ENCODE measurements at regions not wholly inside any gene's neighbourhood (a gene's known extent, or its start where the extent isn't known, plus 50 kb on each side); places are given as distances from the start of the nearest gene placed in this dataset.
A peak's percentile ranks its signal among the peaks of the same experiment; 100 is the strongest.

- no peak overlapping the region for H3K56ac ChIP-seq (ENCODE audit: low read length)
- H3K9ac ChIP-seq (ENCODE audit: low read length), result no peak overlapping the region
- no peak overlapping the region for H4K5ac ChIP-seq (ENCODE audit: low read length)
- H3K27ac ChIP-seq (ENCODE audit: low read depth, low read length), result no peak overlapping the region
- H3K27me3 ChIP-seq (ENCODE audit: insufficient read depth, low read length, poor library complexity), result no peaks in the 10 kb centered on the region
- no peak overlapping the region for H2BK120ac ChIP-seq (ENCODE audit: low read depth, low read length)
- WGBS (ENCODE audit: extremely low coverage, insufficient coverage, low lambda C conversion rate), result no CpG with 5 or more reads among the region's 1 CpG
- no peak overlapping the region for H3K18ac ChIP-seq (ENCODE audit: low read length)
- H2BK5ac ChIP-seq (ENCODE audit: low read length), result no peak overlapping the region
- H3K4ac ChIP-seq (ENCODE audit: low read depth, low read length), result no peak overlapping the region
- H3K4me1 ChIP-seq (ENCODE audit: control insufficient read depth, low read depth, low read length), result no peaks in the 10 kb centered on the region
- no peaks in the 10 kb centered on the region for H3K79me1 ChIP-seq (ENCODE audit: low read length)
- no peaks in the 10 kb centered on the region for H3K79me2 ChIP-seq (ENCODE audit: control insufficient read depth, insufficient read depth, low read length)
- no peak overlapping the region for H2BK15ac ChIP-seq (replicated peaks; ENCODE audit: low read depth)
- H2AK5ac ChIP-seq (ENCODE audit: low read length), result no peak overlapping the region
- no peak overlapping the region for H3K23ac ChIP-seq (ENCODE audit: low read length)
- H4K8ac ChIP-seq (ENCODE audit: low read depth, low read length), result no peak overlapping the region
- no peak overlapping the region for H3K4me2 ChIP-seq (ENCODE audit: low read length)
- no peak for DNase-seq
- no peaks in the 10 kb centered on the region for H3K36me3 ChIP-seq (ENCODE audit: control insufficient read depth, insufficient read depth, low read length)
- H3K4me3 ChIP-seq (ENCODE audit: low read length), result no peak overlapping the region
These were observed 648.7 kb upstream of the CDH18 start for GRCh38 chr5:20636686-20637085.

DNA sequence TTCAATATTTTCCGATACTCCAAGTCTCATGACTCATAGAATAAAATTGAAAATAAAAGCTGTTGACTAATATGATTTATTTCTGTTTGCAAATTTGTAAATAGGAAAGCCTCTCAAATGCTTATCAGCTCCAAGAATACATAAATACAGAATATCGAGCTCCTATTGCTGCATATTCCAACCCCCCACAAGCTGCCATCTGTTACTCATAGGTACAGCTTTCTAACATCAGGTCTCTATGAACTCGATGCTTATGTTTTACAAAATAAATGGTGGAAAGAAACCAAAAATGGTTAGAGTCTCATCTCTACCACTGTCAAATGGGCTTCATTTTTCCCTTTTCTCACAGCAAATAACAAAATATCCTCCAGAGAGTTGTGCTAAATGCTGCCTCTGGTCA is 631.6 kb upstream of the CDH18 start:
- no peaks in the 10 kb centered on the region for H3K36me3 ChIP-seq (ENCODE audit: control insufficient read depth, insufficient read depth, low read length)
- H3K56ac ChIP-seq (ENCODE audit: low read length), result no peak overlapping the region
- H2AK5ac ChIP-seq (ENCODE audit: low read length), result no peak overlapping the region
- no peaks in the 10 kb centered on the region for H3K4me1 ChIP-seq (ENCODE audit: control insufficient read depth, low read depth, low read length)
- no peak for DNase-seq
- no peak overlapping the region for H4K8ac ChIP-seq (ENCODE audit: low read depth, low read length)
- H3K79me1 ChIP-seq (ENCODE audit: low read length), result no peaks in the 10 kb centered on the region
- H2BK5ac ChIP-seq (ENCODE audit: low read length), result no peak overlapping the region
- no peak overlapping the region for H3K4ac ChIP-seq (ENCODE audit: low read depth, low read length)
- no peak overlapping the region for H4K5ac ChIP-seq (ENCODE audit: low read length)
- H3K18ac ChIP-seq (ENCODE audit: low read length), result peak overlapping the region; percentile 28
- no peaks in the 10 kb centered on the region for H3K27me3 ChIP-seq (ENCODE audit: insufficient read depth, low read length, poor library complexity)
- H3K4me2 ChIP-seq (ENCODE audit: low read length), result no peak overlapping the region
- no peak overlapping the region for H3K23ac ChIP-seq (ENCODE audit: low read length)
- H3K9ac ChIP-seq (ENCODE audit: low read length), result no peak overlapping the region
- H3K4me3 ChIP-seq (ENCODE audit: low read length), result no peak overlapping the region
- no peak overlapping the region for H2BK15ac ChIP-seq (replicated peaks; ENCODE audit: low read depth)
- H2BK120ac ChIP-seq (ENCODE audit: low read depth, low read length), result no peak overlapping the region
- H3K79me2 ChIP-seq (ENCODE audit: control insufficient read depth, insufficient read depth, low read length), result no peaks in the 10 kb centered on the region
- no peak overlapping the region for H3K27ac ChIP-seq (ENCODE audit: low read depth, low read length)
- no CpG with 5 or more reads among the region's 3 CpGs for WGBS (ENCODE audit: extremely low coverage, insufficient coverage, low lambda C conversion rate)

DNA sequence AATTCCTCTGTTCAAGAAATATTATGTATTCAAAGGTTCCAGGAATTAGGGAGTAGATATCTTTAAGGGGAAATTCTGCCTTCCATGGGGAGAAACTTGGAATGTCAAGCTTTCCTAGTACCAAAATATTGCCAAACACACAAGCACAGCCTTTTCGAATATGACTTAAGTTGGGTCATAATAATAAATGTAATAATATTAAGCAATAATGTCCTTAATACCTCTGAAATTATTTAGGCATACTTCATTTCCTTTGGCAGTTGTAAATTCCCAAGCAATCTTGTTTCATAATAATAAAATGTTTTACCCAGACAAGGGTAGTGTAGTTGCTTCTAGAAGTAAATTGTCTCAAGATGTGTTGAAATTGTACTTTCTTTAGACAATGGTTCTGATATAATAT is 630.3 kb upstream of the CDH18 start:
- no peak for DNase-seq
- no CpG with 5 or more reads among the region's 1 CpG for WGBS (ENCODE audit: extremely low coverage, insufficient coverage, low lambda C conversion rate)
- H3K4me1 ChIP-seq (ENCODE audit: control insufficient read depth, low read depth, low read length), result no peaks in the 10 kb centered on the region
- H4K8ac ChIP-seq (ENCODE audit: low read depth, low read length), result no peak overlapping the region
- no peak overlapping the region for H3K4ac ChIP-seq (ENCODE audit: low read depth, low read length)
- H3K56ac ChIP-seq (ENCODE audit: low read length), result no peak overlapping the region
- no peak overlapping the region for H3K9ac ChIP-seq (ENCODE audit: low read length)
- no peaks in the 10 kb centered on the region for H3K36me3 ChIP-seq (ENCODE audit: control insufficient read depth, insufficient read depth, low read length)
- no peaks in the 10 kb centered on the region for H3K27me3 ChIP-seq (ENCODE audit: insufficient read depth, low read length, poor library complexity)
- H3K79me2 ChIP-seq (ENCODE audit: control insufficient read depth, insufficient read depth, low read length), result no peaks in the 10 kb centered on the region
- H2BK5ac ChIP-seq (ENCODE audit: low read length), result no peak overlapping the region
- H3K23ac ChIP-seq (ENCODE audit: low read length), result no peak overlapping the region
- H3K4me3 ChIP-seq (ENCODE audit: low read length), result no peak overlapping the region
- H3K18ac ChIP-seq (ENCODE audit: low read length), result no peak overlapping the region
- H3K4me2 ChIP-seq (ENCODE audit: low read length), result no peak overlapping the region
- H3K79me1 ChIP-seq (ENCODE audit: low read length), result no peaks in the 10 kb centered on the region
- H2BK120ac ChIP-seq (ENCODE audit: low read depth, low read length), result no peak overlapping the region
- no peak overlapping the region for H2BK15ac ChIP-seq (replicated peaks; ENCODE audit: low read depth)
- H3K27ac ChIP-seq (ENCODE audit: low read depth, low read length), result no peak overlapping the region
- no peak overlapping the region for H4K5ac ChIP-seq (ENCODE audit: low read length)
- H2AK5ac ChIP-seq (ENCODE audit: low read length), result no peak overlapping the region

- Histone ChIP-seq H3K56ac (ENCODE audit: low read length) (no peak overlapping the region), H3K23ac (ENCODE audit: low read length) (no peak overlapping the region), H3K9ac (ENCODE audit: low read length) (no peak overlapping the region), H3K27ac (ENCODE audit: low read depth, low read length) (no peak overlapping the region), H2AK5ac (ENCODE audit: low read length) (no peak overlapping the region), H3K4me1 (ENCODE audit: control insufficient read depth, low read depth, low read length) (no peaks in the 10 kb centered on the region), H3K4ac (ENCODE audit: low read depth, low read length) (no peak overlapping the region), H3K79me1 (ENCODE audit: low read length) (no peaks in the 10 kb centered on the region), H3K18ac (ENCODE audit: low read length) (no peak overlapping the region), H3K27me3 (ENCODE audit: insufficient read depth, low read length, poor library complexity) (no peaks in the 10 kb centered on the region), H3K4me3 (ENCODE audit: low read length) (no peak overlapping the region), H3K4me2 (ENCODE audit: low read length) (no peak overlapping the region), H2BK5ac (ENCODE audit: low read length) (no peak overlapping the region), H3K36me3 (ENCODE audit: control insufficient read depth, insufficient read depth, low read length) (no peaks in the 10 kb centered on the region), H4K5ac (ENCODE audit: low read length) (no peak overlapping the region), H2BK15ac (replicated peaks; ENCODE audit: low read depth) (no peak overlapping the region), H3K79me2 (ENCODE audit: control insufficient read depth, insufficient read depth, low read length) (no peaks in the 10 kb centered on the region), H4K8ac (ENCODE audit: low read depth, low read length) (no peak overlapping the region), H2BK120ac (ENCODE audit: low read depth, low read length) (no peak overlapping the region)
- no CpG with 5 or more reads among the region's 3 CpGs for WGBS (ENCODE audit: extremely low coverage, insufficient coverage, low lambda C conversion rate)
- DNase-seq, result peak; percentile 35
These were observed 629.8 kb upstream of the CDH18 start for GRCh38 chr5:20617841-20618240.

GRCh38 chr5:20615888-20616563 is 628.0 kb upstream of the CDH18 start:
- Histone ChIP-seq H3K18ac (ENCODE audit: low read length) (no peak overlapping the region), H3K36me3 (ENCODE audit: control insufficient read depth, insufficient read depth, low read length) (no peaks in the 10 kb centered on the region), H3K4me3 (ENCODE audit: low read length) (no peak overlapping the region), H3K79me2 (ENCODE audit: control insufficient read depth, insufficient read depth, low read length) (no peaks in the 10 kb centered on the region), H3K79me1 (ENCODE audit: low read length) (no peaks in the 10 kb centered on the region), H4K5ac (ENCODE audit: low read length) (no peak overlapping the region), H3K27ac (ENCODE audit: low read depth, low read length) (no peak overlapping the region), H3K4me2 (ENCODE audit: low read length) (no peak overlapping the region), H2AK5ac (ENCODE audit: low read length) (no peak overlapping the region), H2BK120ac (ENCODE audit: low read depth, low read length) (no peak overlapping the region), H3K9ac (ENCODE audit: low read length) (no peak overlapping the region), H3K4me1 (ENCODE audit: control insufficient read depth, low read depth, low read length) (no peaks in the 10 kb centered on the region), H2BK15ac (replicated peaks; ENCODE audit: low read depth) (no peak overlapping the region), H2BK5ac (ENCODE audit: low read length) (no peak overlapping the region), H3K23ac (ENCODE audit: low read length) (no peak overlapping the region), H3K27me3 (ENCODE audit: insufficient read depth, low read length, poor library complexity) (no peaks in the 10 kb centered on the region), H3K56ac (ENCODE audit: low read length) (no peak overlapping the region), H4K8ac (ENCODE audit: low read depth, low read length) (no peak overlapping the region), H3K4ac (ENCODE audit: low read depth, low read length) (no peak overlapping the region)
- no peak for DNase-seq
- WGBS (ENCODE audit: extremely low coverage, insufficient coverage, low lambda C conversion rate), result no CpG with 5 or more reads among the region's 21 CpGs

- no peak overlapping the region for H4K5ac ChIP-seq (ENCODE audit: low read length)
- no peaks in the 10 kb centered on the region for H3K79me1 ChIP-seq (ENCODE audit: low read length)
- peak overlapping the region; percentile 39 for H3K18ac ChIP-seq (ENCODE audit: low read length)
- no peak overlapping the region for H2BK5ac ChIP-seq (ENCODE audit: low read length)
- no CpG with 5 or more reads among the region's 6 CpGs for WGBS (ENCODE audit: extremely low coverage, insufficient coverage, low lambda C conversion rate)
- no peak overlapping the region for H4K8ac ChIP-seq (ENCODE audit: low read depth, low read length)
- H3K36me3 ChIP-seq (ENCODE audit: control insufficient read depth, insufficient read depth, low read length), result no peaks in the 10 kb centered on the region
- no peak overlapping the region for H3K4me2 ChIP-seq (ENCODE audit: low read length)
- H3K27me3 ChIP-seq (ENCODE audit: insufficient read depth, low read length, poor library complexity), result no peaks in the 10 kb centered on the region
- no peak overlapping the region for H2BK15ac ChIP-seq (replicated peaks; ENCODE audit: low read depth)
- H3K4me3 ChIP-seq (ENCODE audit: low read length), result no peak overlapping the region
- no peak overlapping the region for H2BK120ac ChIP-seq (ENCODE audit: low read depth, low read length)
- H3K9ac ChIP-seq (ENCODE audit: low read length), result no peak overlapping the region
- no peak for DNase-seq
- no peak overlapping the region for H3K27ac ChIP-seq (ENCODE audit: low read depth, low read length)
- H2AK5ac ChIP-seq (ENCODE audit: low read length), result no peak overlapping the region
- no peak overlapping the region for H3K4ac ChIP-seq (ENCODE audit: low read depth, low read length)
- H3K56ac ChIP-seq (ENCODE audit: low read length), result no peak overlapping the region
- H3K79me2 ChIP-seq (ENCODE audit: control insufficient read depth, insufficient read depth, low read length), result no peaks in the 10 kb centered on the region
- no peak overlapping the region for H3K23ac ChIP-seq (ENCODE audit: low read length)
- H3K4me1 ChIP-seq (ENCODE audit: control insufficient read depth, low read depth, low read length), result no peaks in the 10 kb centered on the region
These were observed 623.6 kb upstream of the CDH18 start for GRCh38 chr5:20611620-20612019.

Measured in mesendoderm (in vitro differentiated cells).